ENCODE measurements at regions not wholly inside any gene's neighbourhood (a gene's known extent, or its start where the extent isn't known, plus 50 kb on each side); places are given as distances from the start of the nearest gene placed in this dataset.

DNA sequence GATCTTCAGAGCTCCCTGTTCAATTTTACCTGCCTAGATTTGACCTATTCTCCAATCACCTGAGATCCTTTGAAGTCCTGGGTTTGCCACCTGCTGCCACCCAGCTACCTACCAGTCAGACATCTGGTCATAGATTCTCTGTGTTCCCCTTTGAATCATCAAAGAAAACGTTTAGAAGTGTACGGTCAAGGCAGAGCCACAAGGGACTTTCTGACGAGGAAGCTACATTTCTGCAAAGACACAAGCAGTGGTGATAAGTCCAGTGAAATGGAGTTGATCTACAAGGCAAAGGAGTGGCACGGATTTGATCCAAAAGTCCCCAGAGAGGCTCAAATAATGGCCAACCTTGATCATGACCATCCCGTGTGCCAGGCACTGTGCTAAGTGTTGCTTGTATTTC lies 549.9 kb downstream of the MIAT start:
- no peak for TF ChIP-seq POLR2A (IDR thresholded peaks at IDR 0.05)
- TF ChIP-seq CTCF (IDR thresholded peaks at IDR 0.05), result no peak

All from prostate gland (tissue), 2 donors.